OCI-LY1 (cell line): ENCODE measurements at regions not wholly inside any gene's neighbourhood (a gene's known extent, or its start where the extent isn't known, plus 50 kb on each side); places are given as distances from the start of the nearest gene placed in this dataset.

Experiments
- CTCF ChIP-seq: fragments of 200-600 bp; sonication (generic), shearing (Covaris generic); IDR thresholded peaks from 2 replicates; pipeline ENCODE4 v1.5.1; 2017; ENCODE audit warnings: mild to moderate bottlenecking, antibody characterized with exemption, low read length, moderate library complexity, mixed read lengths
- EZH2 ChIP-seq: fragments of 200-600 bp; sonication (generic), shearing (Covaris generic); IDR thresholded peaks from 2 replicates; pipeline ENCODE4 v1.8.0; 2017; ENCODE audit warnings: borderline replicate concordance, mixed run types, mild to moderate bottlenecking, antibody characterized with exemption, low read length, moderate library complexity, mixed read lengths

DNA sequence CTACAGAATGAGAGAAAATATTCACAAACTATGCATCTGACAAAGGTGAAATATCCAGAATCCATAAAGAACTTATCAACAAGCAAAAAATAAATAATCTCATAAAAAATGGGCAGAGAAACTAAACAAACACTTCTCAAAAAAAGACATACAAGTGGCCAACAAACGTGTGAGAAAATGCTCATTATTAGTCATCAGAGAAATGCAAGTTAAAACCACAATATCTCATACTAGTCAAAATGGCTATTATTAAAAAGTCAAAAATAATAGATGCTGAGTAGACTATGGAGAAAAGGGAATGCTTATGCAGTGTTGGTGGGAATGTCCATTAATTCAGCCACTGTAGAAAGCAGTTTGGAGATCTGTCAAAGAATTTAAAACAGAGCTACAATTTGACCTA, 533.3 kb downstream of the TMA16 start:
- TF ChIP-seq CTCF, result no peak
- TF ChIP-seq EZH2, result no peak
